ENCODE measurements at regions not wholly inside any gene's neighbourhood (a gene's known extent, or its start where the extent isn't known, plus 50 kb on each side); places are given as distances from the start of the nearest gene placed in this dataset.

- Histone ChIP-seq H3K27me3 (no peaks in the 10 kb centered on the region), H3K36me3 (no peaks in the 10 kb centered on the region)
Observed at GRCh38 chr5:101948615-101949014, 347.5 kb downstream of the SLCO4C1 start.

GRCh38 chr5:101943784-101944183 lies 352.3 kb downstream of the SLCO4C1 start:
- Histone ChIP-seq H3K27me3 (no peaks in the 10 kb centered on the region), H3K27ac (no peak overlapping the region)

More at GRCh38 chr5:101948615-101949014, 347.5 kb downstream of the SLCO4C1 start:
- Histone ChIP-seq H3K27ac (no peak overlapping the region), H3K9me3 (ENCODE audit: low read depth) (no peaks in the 10 kb centered on the region), H3K4me3 (no peak overlapping the region), H3K4me1 (ENCODE audit: low read depth) (no peaks in the 10 kb centered on the region)
- no peak for TF ChIP-seq CTCF (IDR thresholded peaks at IDR 0.05; ENCODE audit: low read depth, low read length)
- no peak for DNase-seq (ENCODE audit: low read depth in 1 of 2, low spot score in 1 of 2)

GRCh38 chr5:101942321-101942882 lies 353.7 kb downstream of the SLCO4C1 start:
- Histone ChIP-seq H3K27me3 (no peaks in the 10 kb centered on the region), H3K27ac (no peak overlapping the region), H3K9me3 (ENCODE audit: low read depth) (no peaks in the 10 kb centered on the region), H3K4me1 (ENCODE audit: low read depth) (no peaks in the 10 kb centered on the region), H3K4me3 (no peak overlapping the region), H3K36me3 (no peaks in the 10 kb centered on the region)
- peak; percentile 6 to 55 for DNase-seq (ENCODE audit: low read depth in 1 of 2, low spot score in 1 of 2)
- peak; percentile 33 for TF ChIP-seq CTCF (IDR thresholded peaks at IDR 0.05; ENCODE audit: low read depth, low read length)

More at GRCh38 chr5:101943784-101944183, 352.3 kb downstream of the SLCO4C1 start:
- Histone ChIP-seq H3K4me1 (ENCODE audit: low read depth) (no peaks in the 10 kb centered on the region), H3K4me3 (no peak overlapping the region), H3K9me3 (ENCODE audit: low read depth) (no peaks in the 10 kb centered on the region), H3K36me3 (no peaks in the 10 kb centered on the region)
- no peak for DNase-seq (ENCODE audit: low read depth in 1 of 2, low spot score in 1 of 2)
- TF ChIP-seq CTCF (IDR thresholded peaks at IDR 0.05; ENCODE audit: low read depth, low read length) = no peak

GRCh38 chr5:101937041-101937440 lies 359.0 kb downstream of the SLCO4C1 start:
- no peaks in the 10 kb centered on the region for H3K9me3 ChIP-seq (ENCODE audit: low read depth)
- H3K36me3 ChIP-seq = no peaks in the 10 kb centered on the region
- no peak for DNase-seq (ENCODE audit: low read depth in 1 of 2, low spot score in 1 of 2)
- H3K27me3 ChIP-seq = no peaks in the 10 kb centered on the region
- no peak overlapping the region for H3K4me3 ChIP-seq
- no peaks in the 10 kb centered on the region for H3K4me1 ChIP-seq (ENCODE audit: low read depth)
- no peak for TF ChIP-seq CTCF (IDR thresholded peaks at IDR 0.05; ENCODE audit: low read depth, low read length)
- H3K27ac ChIP-seq = no peak overlapping the region

GRCh38 chr5:101935086-101935485 lies 361.0 kb downstream of the SLCO4C1 start:
- Histone ChIP-seq H3K36me3 (no peaks in the 10 kb centered on the region), H3K4me1 (ENCODE audit: low read depth) (no peaks in the 10 kb centered on the region), H3K9me3 (ENCODE audit: low read depth) (no peaks in the 10 kb centered on the region), H3K27me3 (no peaks in the 10 kb centered on the region), H3K4me3 (no peak overlapping the region), H3K27ac (no peak overlapping the region)
- no peak for DNase-seq (ENCODE audit: low read depth in 1 of 2, low spot score in 1 of 2)
- no peak for TF ChIP-seq CTCF (IDR thresholded peaks at IDR 0.05; ENCODE audit: low read depth, low read length)

Data from cardiac muscle cell (in vitro differentiated cells and primary cell).